ENCODE measurements at regions not wholly inside any gene's neighbourhood (a gene's known extent, or its start where the extent isn't known, plus 50 kb on each side); places are given as distances from the start of the nearest gene placed in this dataset.
"Not testable (repeated sequence)": the region's sequence is repeated elsewhere in the genome, so short reads cannot be mapped to it uniquely, and the experiment has no call there.

GRCh38 chr14:52125885-52126284, 57.0 kb upstream of the NID2 start:
- DNase-seq (ENCODE audit: insufficient read length, low spot score) (no peak), FAIRE-seq (no peak)
- TF ChIP-seq SPI1 (IDR thresholded peaks at IDR 0.05; ENCODE audit: low read depth, low read length) (no peak), TAF1 (IDR thresholded peaks at IDR 0.05; ENCODE audit: low read depth, low read length) (no peak), POLR2AphosphoS5 (IDR thresholded peaks at IDR 0.05; ENCODE audit: low read depth, low read length) (no peak), POLR2A (IDR thresholded peaks at IDR 0.05; ENCODE audit: low read depth, low read length) (no peak), PAX5 (IDR thresholded peaks at IDR 0.05; ENCODE audit: insufficient read depth, low read length, severe bottlenecking) (no peak), POU2F2 (IDR thresholded peaks at IDR 0.05; ENCODE audit: low read depth, low read length) (no peak)

GRCh38 chr14:52124791-52125684, 56.2 kb upstream of the NID2 start:
- DNase-seq (ENCODE audit: insufficient read length, low spot score): no peak
- no peak for FAIRE-seq
- no peak for TF ChIP-seq POLR2A (IDR thresholded peaks at IDR 0.05; ENCODE audit: low read depth, low read length)
- no peak for TF ChIP-seq SPI1 (IDR thresholded peaks at IDR 0.05; ENCODE audit: low read depth, low read length)
- TF ChIP-seq POU2F2 (IDR thresholded peaks at IDR 0.05; ENCODE audit: low read depth, low read length): no peak
- TF ChIP-seq TAF1 (IDR thresholded peaks at IDR 0.05; ENCODE audit: low read depth, low read length): no peak
- TF ChIP-seq POLR2AphosphoS5 (IDR thresholded peaks at IDR 0.05; ENCODE audit: low read depth, low read length): no peak
- TF ChIP-seq PAX5 (IDR thresholded peaks at IDR 0.05; ENCODE audit: insufficient read depth, low read length, severe bottlenecking): no peak

- not testable (repeated sequence) for DNase-seq (ENCODE audit: insufficient read length, low spot score); FAIRE-seq
These were observed 53.3 kb upstream of the NID2 start for GRCh38 chr14:52122163-52122562.

GRCh38 chr14:52121441-52121840, 52.6 kb upstream of the NID2 start:
- DNase-seq (ENCODE audit: insufficient read length, low spot score) (no peak), FAIRE-seq (no peak)
- TF ChIP-seq SPI1 (IDR thresholded peaks at IDR 0.05; ENCODE audit: low read depth, low read length) (no peak), PAX5 (IDR thresholded peaks at IDR 0.05; ENCODE audit: insufficient read depth, low read length, severe bottlenecking) (no peak), POLR2A (IDR thresholded peaks at IDR 0.05; ENCODE audit: low read depth, low read length) (no peak), TAF1 (IDR thresholded peaks at IDR 0.05; ENCODE audit: low read depth, low read length) (no peak), POLR2AphosphoS5 (IDR thresholded peaks at IDR 0.05; ENCODE audit: low read depth, low read length) (no peak), POU2F2 (IDR thresholded peaks at IDR 0.05; ENCODE audit: low read depth, low read length) (no peak)

GRCh38 chr14:52119030-52119429, 50.2 kb upstream of the NID2 start:
- TF ChIP-seq POLR2A (IDR thresholded peaks at IDR 0.05; ENCODE audit: low read depth, low read length): no peak
- TF ChIP-seq SPI1 (IDR thresholded peaks at IDR 0.05; ENCODE audit: low read depth, low read length): no peak
- TF ChIP-seq POLR2AphosphoS5 (IDR thresholded peaks at IDR 0.05; ENCODE audit: low read depth, low read length): no peak
- FAIRE-seq (no peak), DNase-seq (ENCODE audit: insufficient read length, low spot score) (no peak)
